Testis (tissue), 2 donors: ENCODE measurements at regions not wholly inside any gene's neighbourhood (a gene's known extent, or its start where the extent isn't known, plus 50 kb on each side); places are given as distances from the start of the nearest gene placed in this dataset.

Experiments used
- POLR2A ChIP-seq: fragments of 450-650 bp; IDR thresholded peaks from one replicate; pipeline ENCODE4 v1.6.1; 2017; ENCODE audit warnings: antibody characterized with exemption, mild to moderate bottlenecking, moderate library complexity
- TF ChIP-seq, protein P1 (sequence below), 3 experiments: fragments of 450-650 bp in 2 of 3; fragments of 200-600 bp in 1 of 3; sonication (generic) in 1 of 3; IDR thresholded peaks; one replicate each; pipeline ENCODE4 v1.5.1; 2016 to 2019; ENCODE audit warnings: antibody characterized with exemption in 3 of 3, mild to moderate bottlenecking in 2 of 3, moderate library complexity in 1 of 3

- TF ChIP-seq, protein P1, sequence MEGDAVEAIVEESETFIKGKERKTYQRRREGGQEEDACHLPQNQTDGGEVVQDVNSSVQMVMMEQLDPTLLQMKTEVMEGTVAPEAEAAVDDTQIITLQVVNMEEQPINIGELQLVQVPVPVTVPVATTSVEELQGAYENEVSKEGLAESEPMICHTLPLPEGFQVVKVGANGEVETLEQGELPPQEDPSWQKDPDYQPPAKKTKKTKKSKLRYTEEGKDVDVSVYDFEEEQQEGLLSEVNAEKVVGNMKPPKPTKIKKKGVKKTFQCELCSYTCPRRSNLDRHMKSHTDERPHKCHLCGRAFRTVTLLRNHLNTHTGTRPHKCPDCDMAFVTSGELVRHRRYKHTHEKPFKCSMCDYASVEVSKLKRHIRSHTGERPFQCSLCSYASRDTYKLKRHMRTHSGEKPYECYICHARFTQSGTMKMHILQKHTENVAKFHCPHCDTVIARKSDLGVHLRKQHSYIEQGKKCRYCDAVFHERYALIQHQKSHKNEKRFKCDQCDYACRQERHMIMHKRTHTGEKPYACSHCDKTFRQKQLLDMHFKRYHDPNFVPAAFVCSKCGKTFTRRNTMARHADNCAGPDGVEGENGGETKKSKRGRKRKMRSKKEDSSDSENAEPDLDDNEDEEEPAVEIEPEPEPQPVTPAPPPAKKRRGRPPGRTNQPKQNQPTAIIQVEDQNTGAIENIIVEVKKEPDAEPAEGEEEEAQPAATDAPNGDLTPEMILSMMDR (IDR thresholded peaks at IDR 0.05), result no peak
- no peak for TF ChIP-seq POLR2A
Measured at GRCh38 chr10:15990535-15991129, 130.3 kb upstream of the MINDY3 start.
